ENCODE measurements at regions not wholly inside any gene's neighbourhood (a gene's known extent, or its start where the extent isn't known, plus 50 kb on each side); places are given as distances from the start of the nearest gene placed in this dataset.
"Not testable (repeated sequence)": the region's sequence is repeated elsewhere in the genome, so short reads cannot be mapped to it uniquely, and the experiment has no call there.

- Histone ChIP-seq H3K36me3 (no peaks in the 10 kb centered on the region), H3K4me3 (no peak overlapping the region), H3K4me1 (no peaks in the 10 kb centered on the region), H3K27me3 (no peaks in the 10 kb centered on the region), H3K27ac (no peak overlapping the region), H3K9me3 (no peaks in the 10 kb centered on the region)
- DNase-seq (ENCODE audit: low spot score): no peak
- no peak for TF ChIP-seq CTCF (IDR thresholded peaks at IDR 0.05)
These were observed 74.9 kb upstream of the LRRC4C start for GRCh38 chr11:41534391-41534790.

- Histone ChIP-seq H3K4me3 (no peak overlapping the region), H3K27me3 (no peaks in the 10 kb centered on the region), H3K27ac (no peak overlapping the region), H3K9me3 (no peaks in the 10 kb centered on the region), H3K4me1 (no peaks in the 10 kb centered on the region), H3K36me3 (no peaks in the 10 kb centered on the region)
- DNase-seq (ENCODE audit: low spot score): no peak
- TF ChIP-seq CTCF (IDR thresholded peaks at IDR 0.05): no peak
These were observed 75.4 kb upstream of the LRRC4C start for GRCh38 chr11:41534861-41535260.

- Histone ChIP-seq H3K4me1 (no peaks in the 10 kb centered on the region), H3K27me3 (no peaks in the 10 kb centered on the region), H3K27ac (no peak overlapping the region), H3K36me3 (no peaks in the 10 kb centered on the region), H3K9me3 (no peaks in the 10 kb centered on the region), H3K4me3 (no peak overlapping the region)
- TF ChIP-seq CTCF (IDR thresholded peaks at IDR 0.05): no peak
- no peak for DNase-seq (ENCODE audit: low spot score)
These were observed 76.6 kb upstream of the LRRC4C start for GRCh38 chr11:41536021-41536568.

- DNase-seq (ENCODE audit: low spot score); H3K36me3 ChIP-seq; H3K27me3 ChIP-seq; H3K4me3 ChIP-seq; H3K9me3 ChIP-seq; H3K4me1 ChIP-seq; H3K27ac ChIP-seq: not testable (repeated sequence)
These were observed 85.5 kb upstream of the LRRC4C start for GRCh38 chr11:41544902-41545301.

- Histone ChIP-seq H3K9me3 (no peaks in the 10 kb centered on the region), H3K4me1 (no peaks in the 10 kb centered on the region), H3K36me3 (no peaks in the 10 kb centered on the region), H3K27me3 (no peaks in the 10 kb centered on the region), H3K4me3 (no peak overlapping the region), H3K27ac (no peak overlapping the region)
- TF ChIP-seq CTCF (IDR thresholded peaks at IDR 0.05): no peak
- DNase-seq (ENCODE audit: low spot score): no peak
These were observed 119.1 kb upstream of the LRRC4C start for GRCh38 chr11:41578421-41579051.

GRCh38 chr11:41579546-41579945 is 120.1 kb upstream of the LRRC4C start:
- H3K9me3 ChIP-seq: no peaks in the 10 kb centered on the region
- no peak for DNase-seq (ENCODE audit: low spot score)
- H3K4me3 ChIP-seq: no peak overlapping the region
- no peaks in the 10 kb centered on the region for H3K27me3 ChIP-seq
- no peaks in the 10 kb centered on the region for H3K4me1 ChIP-seq
- no peak overlapping the region for H3K27ac ChIP-seq
- no peaks in the 10 kb centered on the region for H3K36me3 ChIP-seq
- TF ChIP-seq CTCF (IDR thresholded peaks at IDR 0.05): no peak
